HG03045 (cell line): ENCODE measurements at regions not wholly inside any gene's neighbourhood (a gene's known extent, or its start where the extent isn't known, plus 50 kb on each side); places are given as distances from the start of the nearest gene placed in this dataset.

Source experiments
- ATAC-seq: cut with Tn5 transposase; IDR thresholded peaks from one replicate; pipeline ENCODE4 v1.9.1; 2021; ENCODE audit warnings: mild to moderate bottlenecking, moderate library complexity; ENCODE audit not compliant: unreplicated experiment

DNA sequence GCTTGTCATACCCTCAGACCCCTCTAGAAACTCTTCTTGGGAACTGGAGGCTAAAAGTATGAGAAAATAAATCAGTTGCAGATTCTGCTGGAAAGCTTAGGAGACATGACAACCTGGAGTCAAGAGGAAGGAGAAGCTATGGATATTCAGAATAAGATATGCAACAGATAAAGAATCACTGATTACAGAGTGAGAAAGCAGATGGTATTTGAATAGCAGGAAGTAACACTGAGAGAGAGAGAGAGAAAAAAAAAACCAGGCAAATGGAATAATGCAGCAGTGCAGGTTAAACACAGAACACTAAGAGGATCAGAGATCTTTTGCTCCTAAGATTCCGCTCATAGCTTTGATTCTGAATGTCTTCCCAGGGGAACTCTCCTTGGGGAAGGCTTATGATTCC is 1284.1 kb upstream of the NXPH2 start:
- ATAC-seq, result no peak

GRCh38 chr2:140063356-140063755 is 1283.2 kb upstream of the NXPH2 start:
- ATAC-seq, result no peak

DNA sequence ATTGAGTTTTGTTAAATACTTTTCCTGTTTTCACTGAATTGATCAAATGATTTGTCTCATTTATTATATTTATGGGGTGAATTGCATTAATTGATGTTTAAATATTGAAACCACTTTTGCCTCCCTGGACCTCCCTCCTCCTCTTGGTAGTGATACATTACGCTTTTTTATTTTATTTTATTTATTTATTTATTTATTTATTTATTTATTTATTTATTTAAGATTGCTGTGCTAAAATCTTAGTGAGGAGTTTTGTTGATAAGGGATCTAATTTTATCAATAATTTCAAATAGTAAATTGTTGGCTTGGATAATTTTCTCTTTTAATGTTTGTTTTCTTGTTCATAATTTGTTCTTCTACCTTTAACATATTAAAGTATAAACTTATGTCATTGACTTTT is 1281.0 kb upstream of the NXPH2 start:
- no peak for ATAC-seq

DNA sequence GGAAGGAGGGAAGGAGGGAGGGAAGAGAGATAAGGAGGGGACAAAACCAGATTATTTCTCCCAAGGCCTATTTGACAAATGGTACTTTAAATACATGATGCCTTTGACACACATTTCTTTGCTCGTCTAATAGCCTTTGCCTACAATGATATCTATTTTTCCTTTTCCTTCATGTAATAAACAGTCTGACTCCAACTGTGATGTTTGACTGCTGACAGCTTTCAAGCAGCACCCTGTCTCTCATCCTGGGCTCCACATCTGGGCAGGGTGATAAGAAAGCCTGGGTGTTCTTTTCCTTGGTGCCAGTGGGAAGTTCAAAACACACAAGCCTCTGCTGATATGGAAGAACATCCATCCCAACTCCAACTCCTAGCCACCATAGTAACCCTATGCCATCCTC is 1277.7 kb upstream of the NXPH2 start:
- no peak for ATAC-seq

DNA sequence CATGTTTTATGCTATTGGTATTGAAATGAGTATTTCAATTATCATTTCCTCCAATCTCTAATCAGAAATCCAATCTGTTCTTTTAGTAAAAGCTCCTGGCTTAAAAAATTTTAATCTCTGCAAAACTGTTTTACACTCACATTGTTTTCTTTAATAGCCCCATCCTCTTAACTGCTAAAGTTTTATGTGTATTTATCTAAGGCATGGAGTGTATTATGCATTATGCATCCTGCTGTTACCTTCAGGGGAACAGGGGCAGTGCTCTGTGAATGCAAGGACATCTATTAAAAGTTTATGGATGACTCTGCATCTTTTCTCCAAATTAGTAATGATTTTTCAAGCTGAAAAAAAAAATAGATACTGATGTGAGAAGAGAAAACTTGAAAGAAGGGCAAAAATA is 1261.6 kb upstream of the NXPH2 start:
- no peak for ATAC-seq

GRCh38 chr2:140041239-140041638 is 1261.0 kb upstream of the NXPH2 start:
- no peak for ATAC-seq

DNA sequence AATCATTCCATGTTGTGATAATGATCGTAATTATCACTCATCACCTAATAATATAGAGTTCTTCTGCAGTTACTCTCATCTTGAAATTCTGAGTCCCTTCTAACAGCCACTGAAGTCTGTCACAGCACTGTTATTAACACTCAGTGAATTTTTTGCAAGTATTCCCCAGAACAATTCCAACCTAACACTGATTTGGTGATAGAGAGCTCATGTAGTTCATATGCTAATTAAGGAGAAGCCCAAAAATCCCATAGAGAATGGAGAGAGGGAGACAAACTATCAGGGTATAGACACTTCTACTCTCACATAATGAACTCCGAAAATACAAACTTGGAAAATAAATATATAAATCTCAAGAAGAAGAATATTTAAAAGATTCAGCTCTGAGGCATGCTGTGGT is 1253.4 kb upstream of the NXPH2 start:
- no peak for ATAC-seq

DNA sequence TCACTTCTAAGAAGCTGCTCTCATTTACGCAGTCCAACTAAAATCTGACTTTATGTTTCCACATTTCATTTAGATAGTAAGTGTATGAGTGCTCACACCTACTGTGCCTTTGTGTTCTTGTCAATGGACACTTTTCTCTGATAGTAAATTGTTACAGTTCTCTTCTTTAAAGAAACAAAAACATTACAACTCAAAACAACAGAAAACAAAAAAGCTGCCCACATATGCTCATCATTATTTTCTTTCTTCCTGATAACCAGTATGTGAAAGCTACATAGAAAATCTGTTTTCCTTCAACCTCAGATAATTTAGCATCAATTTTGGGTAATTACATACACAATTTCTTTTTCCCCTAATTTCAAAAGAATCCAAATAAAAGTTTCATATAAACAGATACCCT is 1247.8 kb upstream of the NXPH2 start:
- no peak for ATAC-seq

DNA sequence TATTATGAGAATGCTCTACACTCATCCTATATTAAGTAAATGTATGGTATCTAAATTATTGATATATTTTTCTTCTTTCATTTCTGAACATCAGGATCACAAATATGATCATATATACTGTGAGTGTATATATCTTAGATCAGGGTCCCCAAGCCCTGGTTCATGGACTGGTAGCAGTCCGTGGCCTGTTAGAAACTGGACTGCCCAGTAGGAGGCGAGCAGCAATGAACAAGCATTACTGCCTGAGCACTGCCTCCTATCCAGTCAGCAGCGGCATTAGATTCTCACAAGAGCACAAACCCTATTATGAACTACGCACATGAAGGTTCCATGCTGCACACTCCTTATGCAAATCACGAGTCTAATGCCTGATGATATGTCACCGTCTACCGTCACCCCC is 1247.1 kb upstream of the NXPH2 start:
- no peak for ATAC-seq

- no peak for ATAC-seq
Observed at GRCh38 chr2:140023291-140023690, 1243.1 kb upstream of the NXPH2 start.

DNA sequence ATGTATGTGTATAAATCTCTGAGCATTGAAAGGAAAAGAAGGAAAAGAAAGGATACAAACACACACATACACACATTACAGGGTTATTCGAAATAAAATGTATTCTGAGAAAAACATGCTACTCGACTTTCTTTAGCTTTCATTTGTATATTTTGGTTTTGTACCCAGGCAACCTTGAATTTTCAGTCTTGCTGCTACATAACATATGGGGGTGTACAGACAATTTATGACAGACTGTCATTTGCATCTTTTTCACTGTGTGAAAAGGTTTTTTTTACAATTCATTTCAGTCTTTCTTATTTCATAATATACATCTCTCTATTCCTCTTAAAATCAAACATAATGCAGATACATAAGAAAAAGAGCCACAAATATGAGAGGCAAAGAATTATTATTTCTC is 1238.4 kb upstream of the NXPH2 start:
- no peak for ATAC-seq

- no peak for ATAC-seq
Observed at GRCh38 chr2:140014204-140014546, 1234.0 kb upstream of the NXPH2 start.

DNA sequence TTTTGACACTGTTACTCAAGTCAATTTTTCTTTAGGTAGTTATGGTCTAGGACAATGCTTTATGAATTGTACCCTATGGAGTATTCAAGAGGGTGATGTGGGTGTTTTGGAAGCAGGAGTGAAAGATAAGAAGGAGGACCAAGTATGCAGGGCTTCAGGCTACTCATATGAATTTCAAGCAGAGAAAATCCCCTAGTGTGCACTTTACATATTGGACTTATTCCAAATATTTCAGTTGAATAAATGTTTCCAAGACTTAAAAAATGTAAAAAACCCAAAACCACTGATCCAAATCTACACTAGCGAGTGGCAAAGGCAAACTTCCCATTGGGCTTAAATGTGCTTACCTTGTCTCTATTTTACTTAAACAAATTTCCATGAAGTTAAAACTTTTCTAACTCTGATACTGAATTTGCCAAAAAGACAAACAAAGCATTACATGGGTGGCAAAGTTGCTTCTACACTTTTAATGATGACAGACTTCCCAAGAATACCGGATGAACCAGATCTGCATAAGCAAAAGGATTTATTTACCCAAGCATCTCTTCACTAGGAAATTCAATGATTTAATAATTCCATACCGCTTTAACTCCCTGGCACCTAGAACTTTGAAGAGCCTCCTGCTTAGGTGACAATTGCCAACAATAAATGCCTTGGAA is 1233.5 kb upstream of the NXPH2 start:
- no peak for ATAC-seq

GRCh38 chr2:140011287-140011686 is 1231.1 kb upstream of the NXPH2 start:
- no peak for ATAC-seq

- ATAC-seq, result no peak
Observed at GRCh38 chr2:140002110-140002509, 1221.9 kb upstream of the NXPH2 start.

DNA sequence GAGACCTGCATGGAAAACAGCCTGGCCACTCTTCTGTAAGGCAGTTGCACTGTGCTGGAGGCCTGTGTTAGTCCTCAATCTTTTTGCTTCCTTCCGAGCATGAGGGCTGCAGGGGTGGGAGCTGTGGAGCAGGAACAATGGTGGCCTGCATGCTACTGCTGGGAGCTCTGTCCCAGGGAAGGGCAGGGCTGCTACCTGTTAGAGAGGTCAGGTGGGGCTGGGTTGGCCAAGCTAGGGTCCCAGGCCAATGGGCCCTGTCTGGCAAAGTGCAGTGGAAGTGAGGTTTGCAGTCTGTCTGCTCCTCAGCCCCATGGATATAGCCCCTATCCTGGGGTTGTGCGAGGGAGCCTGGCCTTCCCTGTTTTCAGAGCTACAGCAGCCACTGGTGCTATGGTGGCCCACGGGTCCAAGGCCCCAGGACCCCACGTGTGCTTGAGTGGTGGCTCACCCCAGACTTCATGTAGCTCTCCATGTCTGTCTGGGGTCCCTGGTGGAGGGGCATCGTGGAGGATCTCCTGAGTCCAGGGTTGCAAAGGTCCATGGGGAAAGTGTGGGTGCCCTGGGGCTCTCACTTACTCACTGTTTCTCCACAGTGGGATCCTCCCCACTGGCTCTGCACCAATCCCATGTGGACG is 1212.6 kb upstream of the NXPH2 start:
- no peak for ATAC-seq

DNA sequence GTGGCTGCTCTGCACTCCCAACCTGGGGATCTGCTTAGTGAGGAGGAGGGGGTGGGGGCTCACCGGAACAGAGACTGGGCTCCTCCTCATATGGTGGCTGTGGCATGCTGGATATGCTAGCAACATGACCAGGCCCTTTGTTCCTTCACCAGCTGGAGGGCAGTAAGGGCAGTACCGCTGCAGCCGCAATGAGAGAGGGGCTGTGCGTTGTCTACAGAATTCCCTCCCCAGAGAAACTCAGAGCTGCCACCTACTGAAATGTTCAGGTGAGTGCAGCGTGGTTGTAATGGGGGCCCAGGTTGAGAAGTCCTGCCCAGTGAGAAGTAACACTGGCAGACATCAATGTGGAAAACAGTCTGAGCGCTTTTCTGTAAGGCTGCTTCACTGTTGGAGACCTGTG is 1211.9 kb upstream of the NXPH2 start:
- ATAC-seq, result no peak

- no peak for ATAC-seq
Observed at GRCh38 chr2:139990646-139991335, 1210.6 kb upstream of the NXPH2 start.

DNA sequence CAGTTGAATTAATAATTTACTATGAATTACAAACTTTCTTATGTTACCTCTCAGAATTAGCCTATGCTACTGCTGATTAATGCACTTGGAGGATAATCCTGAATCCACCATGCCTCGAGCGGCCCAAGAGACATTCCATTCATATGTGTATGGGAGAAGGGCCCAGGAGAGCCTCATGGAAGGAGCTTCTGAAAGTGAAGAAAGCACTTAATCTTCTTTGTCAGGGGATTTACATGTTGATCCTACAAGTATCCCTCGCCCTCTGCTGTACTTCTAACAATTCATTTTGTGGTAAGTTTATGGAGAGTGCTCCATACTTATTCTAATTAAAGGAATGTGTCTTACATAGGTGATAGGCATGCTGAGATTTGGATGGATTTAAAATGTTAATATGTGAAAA is 1189.1 kb upstream of the NXPH2 start:
- no peak for ATAC-seq

DNA sequence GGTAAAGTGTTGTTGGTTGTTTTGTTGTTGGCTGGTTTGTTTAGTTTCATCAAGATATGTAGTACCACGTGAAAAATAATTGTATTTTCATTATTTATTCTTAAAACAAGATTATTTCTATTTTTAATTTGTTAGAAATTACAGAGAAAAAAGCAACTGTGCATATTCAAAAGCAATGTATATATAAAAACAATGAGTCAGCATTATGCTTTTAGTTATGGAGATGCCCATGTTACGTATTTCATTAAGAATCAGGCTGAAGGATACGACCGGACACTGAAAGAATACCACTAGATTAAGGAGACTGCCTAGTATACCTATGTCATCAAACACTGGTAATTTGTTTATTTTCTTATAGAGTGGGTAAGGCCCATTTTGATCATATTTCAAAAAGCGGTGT is 1188.4 kb upstream of the NXPH2 start:
- ATAC-seq, result no peak

- ATAC-seq, result no peak
Observed at GRCh38 chr2:139967665-139968064, 1187.5 kb upstream of the NXPH2 start.

DNA sequence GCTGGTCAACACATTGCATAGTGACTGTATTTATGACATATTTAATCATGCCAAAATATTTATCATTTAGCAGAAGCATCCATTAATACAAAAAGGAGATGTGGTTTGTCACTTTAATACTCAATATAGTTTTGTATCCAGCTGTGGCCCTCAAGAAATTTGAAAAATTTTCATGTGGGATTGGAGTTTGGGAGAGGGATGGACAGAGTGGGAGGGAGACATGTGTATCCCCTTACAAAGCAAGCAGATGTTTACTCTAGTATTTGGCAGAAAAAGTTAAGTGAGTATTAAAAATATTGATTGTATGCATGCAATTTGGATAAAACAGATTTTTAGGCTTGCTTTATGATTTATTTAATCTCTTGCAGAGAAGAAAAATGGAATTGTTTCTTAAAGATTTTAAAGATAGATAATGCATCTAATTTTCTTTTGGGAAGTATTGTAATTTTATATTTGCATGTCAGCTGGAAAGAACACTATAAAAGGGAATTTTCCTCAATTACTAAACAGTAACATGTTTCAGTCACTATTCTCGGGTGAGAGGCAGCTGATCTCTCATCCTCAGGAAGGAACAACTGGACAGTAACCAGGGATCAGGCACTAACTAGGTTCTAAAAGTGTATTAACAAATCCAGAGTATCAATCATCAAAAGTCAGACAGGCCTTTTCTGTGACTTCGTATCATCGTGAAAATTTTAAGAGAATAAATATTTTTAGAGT is 1184.7 kb upstream of the NXPH2 start:
- ATAC-seq, result no peak
